GM12892 (cell line): ENCODE measurements at regions not wholly inside any gene's neighbourhood (a gene's known extent, or its start where the extent isn't known, plus 50 kb on each side); places are given as distances from the start of the nearest gene placed in this dataset.

Experiments
- POLR2A ChIP-seq: IDR thresholded peaks from 2 replicates; pipeline ENCODE4 v1.6.1; 2011; ENCODE audit warnings: low read depth, low read length, control low read depth
- POLR2AphosphoS5 ChIP-seq: IDR thresholded peaks from 2 replicates; pipeline ENCODE4 v1.6.1; 2011; ENCODE audit warnings: low read depth, low read length, control low read depth
- TAF1 ChIP-seq: IDR thresholded peaks from 2 replicates; pipeline ENCODE4 v1.6.1; 2011; ENCODE audit warnings: low read depth, mild to moderate bottlenecking, control low read depth, low read length, borderline replicate concordance

- TF ChIP-seq TAF1 (no peak), POLR2A (no peak), POLR2AphosphoS5 (no peak)
Observed at GRCh38 chr1:191729742-191730141, 428.5 kb upstream of the RGS18 start.
